HEK293 (cell line): ENCODE measurements at regions not wholly inside any gene's neighbourhood (a gene's known extent, or its start where the extent isn't known, plus 50 kb on each side); places are given as distances from the start of the nearest gene placed in this dataset.

Experiments used
- EGR2 ChIP-seq: fragments of 450-650 bp; formaldehyde crosslinking; IDR thresholded peaks from 2 replicates; pipeline ENCODE4 v1.5.1; 2016; ENCODE audit warnings: low read depth, missing biosample characterization, missing genetic modification characterization
- FEZF1 ChIP-seq: fragments of 450-650 bp; formaldehyde crosslinking; IDR thresholded peaks from 2 replicates; pipeline ENCODE4 v1.5.1; 2016; ENCODE audit warnings: missing biosample characterization, missing genetic modification characterization
- GLIS1 ChIP-seq: fragments of 450-650 bp; formaldehyde crosslinking; IDR thresholded peaks from 2 replicates; pipeline ENCODE4 v1.5.1; 2016; ENCODE audit warnings: missing biosample characterization, missing genetic modification characterization
- IKZF3 ChIP-seq: fragments of 450-650 bp; IDR thresholded peaks from 2 replicates; pipeline ENCODE4 v1.5.0; 2018; ENCODE audit warnings: missing biosample characterization, mild to moderate bottlenecking, missing genetic modification characterization, moderate library complexity
- MEIS1 ChIP-seq: sonication (generic); formaldehyde crosslinking; IDR thresholded peaks from 2 replicates; pipeline ENCODE4 v1.8.1; 2022; ENCODE audit warnings: missing genetic modification reagents, mild to moderate bottlenecking, borderline replicate concordance
- WT1 ChIP-seq: fragments of 450-650 bp; formaldehyde crosslinking; IDR thresholded peaks from 2 replicates; pipeline ENCODE4 v1.5.1; 2016; ENCODE audit warnings: missing biosample characterization, missing genetic modification characterization
- ZBTB11 ChIP-seq: fragments of 450-650 bp; formaldehyde crosslinking; conservative IDR thresholded peaks from 2 replicates; pipeline ENCODE4 v1.5.1; 2016; ENCODE audit warnings: low read depth, missing biosample characterization, missing genetic modification characterization
- ZFP37 ChIP-seq: fragments of 450-650 bp; formaldehyde crosslinking; IDR thresholded peaks from 2 replicates; pipeline ENCODE4 v1.5.1; 2016; ENCODE audit warnings: missing biosample characterization, missing genetic modification characterization
- ZFP41 ChIP-seq: fragments of 450-650 bp; formaldehyde crosslinking; IDR thresholded peaks from 2 replicates; pipeline ENCODE4 v1.5.1; 2016; ENCODE audit warnings: missing biosample characterization, missing genetic modification characterization, borderline replicate concordance
- ZNF10 ChIP-seq: fragments of 450-650 bp; formaldehyde crosslinking; IDR thresholded peaks from 2 replicates; pipeline ENCODE4 v1.5.1; 2017; ENCODE audit warnings: missing biosample characterization, missing genetic modification characterization
- ZNF175 ChIP-seq: fragments of 450-650 bp; formaldehyde crosslinking; IDR thresholded peaks from 2 replicates; pipeline ENCODE4 v1.5.1; 2016; ENCODE audit warnings: missing biosample characterization, missing genetic modification characterization
- ZNF18 ChIP-seq: fragments of 450-650 bp; formaldehyde crosslinking; IDR thresholded peaks from 2 replicates; pipeline ENCODE4 v1.5.1; 2016; ENCODE audit warnings: missing biosample characterization, missing genetic modification characterization
- ZNF302 ChIP-seq: fragments of 450-650 bp; formaldehyde crosslinking; IDR thresholded peaks from 2 replicates; pipeline ENCODE4 v1.5.1; 2016; ENCODE audit warnings: missing biosample characterization, missing genetic modification characterization, low read depth
- ZNF354C ChIP-seq: fragments of 450-650 bp; formaldehyde crosslinking; IDR thresholded peaks from 2 replicates; pipeline ENCODE4 v1.5.1; 2016; ENCODE audit warnings: missing biosample characterization, missing genetic modification characterization, low read depth, borderline replicate concordance
- ZNF391 ChIP-seq: fragments of 450-650 bp; formaldehyde crosslinking; IDR thresholded peaks from 2 replicates; pipeline ENCODE4 v1.5.1; 2016; ENCODE audit warnings: low read depth, missing biosample characterization, missing genetic modification characterization, borderline replicate concordance
- ZNF404 ChIP-seq: fragments of 450-650 bp; formaldehyde crosslinking; IDR thresholded peaks from 2 replicates; pipeline ENCODE4 v1.5.1; 2017; ENCODE audit warnings: missing biosample characterization, missing genetic modification characterization
- ZNF423 ChIP-seq: fragments of 450-650 bp; formaldehyde crosslinking; IDR thresholded peaks from 2 replicates; pipeline ENCODE4 v1.5.1; 2016; ENCODE audit warnings: missing biosample characterization, missing genetic modification characterization
- ZNF433 ChIP-seq: fragments of 450-650 bp; formaldehyde crosslinking; IDR thresholded peaks from 2 replicates; pipeline ENCODE4 v1.5.1; 2016; ENCODE audit warnings: missing biosample characterization, missing genetic modification characterization, low read depth
- ZNF48 ChIP-seq: fragments of 450-650 bp; formaldehyde crosslinking; IDR thresholded peaks from 2 replicates; pipeline ENCODE4 v1.5.1; 2016; ENCODE audit warnings: missing biosample characterization, missing genetic modification characterization
- ZNF529 ChIP-seq: fragments of 450-650 bp; formaldehyde crosslinking; IDR thresholded peaks from 2 replicates; pipeline ENCODE4 v1.5.1; 2017; ENCODE audit warnings: missing genetic modification characterization, missing biosample characterization; ENCODE audit not compliant: insufficient replicate concordance
- ZNF530 ChIP-seq: fragments of 450-650 bp; formaldehyde crosslinking; IDR thresholded peaks from 2 replicates; pipeline ENCODE4 v1.5.1; 2016; ENCODE audit warnings: low read depth, missing biosample characterization, missing genetic modification characterization
- ZNF544 ChIP-seq: fragments of 450-650 bp; formaldehyde crosslinking; IDR thresholded peaks from 2 replicates; pipeline ENCODE4 v1.5.0; 2017; ENCODE audit warnings: missing biosample characterization, missing genetic modification characterization
- ZNF660 ChIP-seq: fragments of 450-650 bp; IDR thresholded peaks from 2 replicates; pipeline ENCODE4 v1.5.1; 2018; ENCODE audit warnings: missing biosample characterization, mild to moderate bottlenecking, missing genetic modification characterization
- ZNF707 ChIP-seq: fragments of 450-650 bp; formaldehyde crosslinking; IDR thresholded peaks from 2 replicates; pipeline ENCODE4 v1.5.1; 2016; ENCODE audit warnings: missing biosample characterization, missing genetic modification characterization
- ZNF785 ChIP-seq: fragments of 450-650 bp; formaldehyde crosslinking; IDR thresholded peaks from 2 replicates; pipeline ENCODE4 v1.5.1; 2016; ENCODE audit warnings: missing biosample characterization, missing genetic modification characterization
- ZNF791 ChIP-seq: fragments of 450-650 bp; formaldehyde crosslinking; IDR thresholded peaks from 2 replicates; pipeline ENCODE4 v1.5.1; 2016; ENCODE audit warnings: missing biosample characterization, missing genetic modification characterization
- TF ChIP-seq, protein P1 (sequence below): fragments of 450-650 bp; formaldehyde crosslinking; IDR thresholded peaks from 2 replicates; pipeline ENCODE4 v1.5.1; 2016; ENCODE audit warnings: missing biosample characterization, missing genetic modification characterization
- TF ChIP-seq, protein P2 (sequence below): fragments of 450-650 bp; formaldehyde crosslinking; IDR thresholded peaks from 2 replicates; pipeline ENCODE4 v1.5.1; 2017; ENCODE audit warnings: missing biosample characterization, missing genetic modification characterization
- TF ChIP-seq, protein P3 (sequence below): IDR thresholded peaks from 2 replicates; pipeline ENCODE4 v1.6.1; 2011; ENCODE audit warnings: mild to moderate bottlenecking, low read depth, low read length, borderline replicate concordance

DNA sequence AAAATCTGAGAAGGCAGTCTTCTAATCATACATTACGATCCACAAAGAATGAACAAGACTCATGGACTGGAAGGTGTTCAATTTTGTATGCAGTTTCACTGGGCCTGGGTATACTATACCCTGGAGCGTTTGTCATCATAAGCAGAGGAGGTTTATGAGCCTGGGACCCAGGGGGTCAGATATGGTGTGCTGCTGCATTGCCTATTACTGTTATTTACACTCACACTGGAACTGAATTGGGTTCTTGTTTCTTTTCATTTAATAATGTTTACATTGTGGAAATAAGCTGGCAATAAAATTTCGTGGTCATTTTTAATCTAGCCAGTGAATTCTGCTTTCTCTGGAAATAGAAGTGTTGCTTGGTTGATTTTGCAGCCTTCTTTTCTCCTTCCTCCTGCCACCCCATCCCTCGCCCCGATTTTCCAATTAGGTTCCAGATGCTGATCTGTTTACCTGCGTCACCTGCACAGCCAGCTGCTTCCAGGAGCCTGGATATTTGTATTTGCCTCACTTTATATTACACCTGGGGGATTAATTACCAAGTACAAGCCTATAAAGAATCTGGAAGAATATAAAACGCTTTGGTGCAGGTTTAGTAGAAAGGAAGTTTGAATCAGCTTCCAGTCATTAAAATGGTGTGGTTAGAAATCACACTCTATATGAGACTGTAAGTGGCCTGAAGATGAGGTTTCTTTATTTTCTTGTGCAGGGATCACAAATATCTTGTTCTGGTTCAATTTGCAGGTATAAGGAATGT is 234.4 kb downstream of the SOCS6 start (continued):
- TF ChIP-seq, protein P1, sequence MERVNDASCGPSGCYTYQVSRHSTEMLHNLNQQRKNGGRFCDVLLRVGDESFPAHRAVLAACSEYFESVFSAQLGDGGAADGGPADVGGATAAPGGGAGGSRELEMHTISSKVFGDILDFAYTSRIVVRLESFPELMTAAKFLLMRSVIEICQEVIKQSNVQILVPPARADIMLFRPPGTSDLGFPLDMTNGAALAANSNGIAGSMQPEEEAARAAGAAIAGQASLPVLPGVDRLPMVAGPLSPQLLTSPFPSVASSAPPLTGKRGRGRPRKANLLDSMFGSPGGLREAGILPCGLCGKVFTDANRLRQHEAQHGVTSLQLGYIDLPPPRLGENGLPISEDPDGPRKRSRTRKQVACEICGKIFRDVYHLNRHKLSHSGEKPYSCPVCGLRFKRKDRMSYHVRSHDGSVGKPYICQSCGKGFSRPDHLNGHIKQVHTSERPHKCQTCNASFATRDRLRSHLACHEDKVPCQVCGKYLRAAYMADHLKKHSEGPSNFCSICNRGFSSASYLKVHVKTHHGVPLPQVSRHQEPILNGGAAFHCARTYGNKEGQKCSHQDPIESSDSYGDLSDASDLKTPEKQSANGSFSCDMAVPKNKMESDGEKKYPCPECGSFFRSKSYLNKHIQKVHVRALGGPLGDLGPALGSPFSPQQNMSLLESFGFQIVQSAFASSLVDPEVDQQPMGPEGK: no peak
- TF ChIP-seq, protein P2, sequence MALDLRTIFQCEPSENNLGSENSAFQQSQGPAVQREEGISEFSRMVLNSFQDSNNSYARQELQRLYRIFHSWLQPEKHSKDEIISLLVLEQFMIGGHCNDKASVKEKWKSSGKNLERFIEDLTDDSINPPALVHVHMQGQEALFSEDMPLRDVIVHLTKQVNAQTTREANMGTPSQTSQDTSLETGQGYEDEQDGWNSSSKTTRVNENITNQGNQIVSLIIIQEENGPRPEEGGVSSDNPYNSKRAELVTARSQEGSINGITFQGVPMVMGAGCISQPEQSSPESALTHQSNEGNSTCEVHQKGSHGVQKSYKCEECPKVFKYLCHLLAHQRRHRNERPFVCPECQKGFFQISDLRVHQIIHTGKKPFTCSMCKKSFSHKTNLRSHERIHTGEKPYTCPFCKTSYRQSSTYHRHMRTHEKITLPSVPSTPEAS: no peak
- TF ChIP-seq ZNF707 (tag by site-specific recombination): no peak
- no peak for TF ChIP-seq ZNF785 (tag by site-specific recombination)
- no peak for TF ChIP-seq ZNF354C
- no peak for TF ChIP-seq ZBTB11 (tag by site-specific recombination)
- TF ChIP-seq FEZF1 (tag by site-specific recombination): peak; percentile 98
- no peak for TF ChIP-seq EGR2 (tag by site-specific recombination)
- TF ChIP-seq ZNF529 (tag by site-specific recombination): no peak
- TF ChIP-seq ZFP37: no peak
- no peak for TF ChIP-seq ZNF175 (tag by site-specific recombination)
- no peak for TF ChIP-seq ZNF660 (tag by site-specific recombination)
- peak; percentile 68 for TF ChIP-seq ZNF423 (tag by site-specific recombination)
- 0 out of 2 replicates have a peak, but pooled peaks have one; percentile 31 for TF ChIP-seq ZNF10 (tag by site-specific recombination)
- no peak for TF ChIP-seq ZNF544 (tag by site-specific recombination)
- TF ChIP-seq, protein P3, sequence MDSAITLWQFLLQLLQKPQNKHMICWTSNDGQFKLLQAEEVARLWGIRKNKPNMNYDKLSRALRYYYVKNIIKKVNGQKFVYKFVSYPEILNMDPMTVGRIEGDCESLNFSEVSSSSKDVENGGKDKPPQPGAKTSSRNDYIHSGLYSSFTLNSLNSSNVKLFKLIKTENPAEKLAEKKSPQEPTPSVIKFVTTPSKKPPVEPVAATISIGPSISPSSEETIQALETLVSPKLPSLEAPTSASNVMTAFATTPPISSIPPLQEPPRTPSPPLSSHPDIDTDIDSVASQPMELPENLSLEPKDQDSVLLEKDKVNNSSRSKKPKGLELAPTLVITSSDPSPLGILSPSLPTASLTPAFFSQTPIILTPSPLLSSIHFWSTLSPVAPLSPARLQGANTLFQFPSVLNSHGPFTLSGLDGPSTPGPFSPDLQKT: no peak
- TF ChIP-seq ZNF791 (tag by site-specific recombination): no peak
- TF ChIP-seq ZNF404 (tag by site-specific recombination): no peak
- no peak for TF ChIP-seq WT1 (tag by site-specific recombination)
- TF ChIP-seq ZNF18: peak; percentile 96
- TF ChIP-seq IKZF3 (tag by site-specific recombination): peak; percentile 69
- peak; percentile 97 for TF ChIP-seq GLIS1 (tag by site-specific recombination)
- TF ChIP-seq ZFP41 (tag by site-specific recombination): no peak
- TF ChIP-seq ZNF391: no peak
- TF ChIP-seq ZNF48 (tag by site-specific recombination): no peak
- no peak for TF ChIP-seq ZNF302 (tag by site-specific recombination)
- no peak for TF ChIP-seq MEIS1 (CRISPR knock-in tag)
- TF ChIP-seq ZNF433 (tag by site-specific recombination): no peak
- no peak for TF ChIP-seq ZNF530 (tag by site-specific recombination)
